ENCODE measurements at regions not wholly inside any gene's neighbourhood (a gene's known extent, or its start where the extent isn't known, plus 50 kb on each side); places are given as distances from the start of the nearest gene placed in this dataset.

- Histone ChIP-seq H3K36me3 (ENCODE audit: insufficient read depth, low read length, poor library complexity, severe bottlenecking) (no peaks in the 10 kb centered on the region), H3K27me3 (replicated peaks; ENCODE audit: insufficient read depth, low read depth, low read length, poor library complexity) (no peaks in the 10 kb centered on the region), H3K27ac (ENCODE audit: low read depth, low read length, poor library complexity, severe bottlenecking) (peak overlapping the region; percentile 93), H3K4me1 (ENCODE audit: insufficient read depth, low read length, poor library complexity, severe bottlenecking) (peaks cover 52% of the 10 kb centered on the region), H3K4me3 (ENCODE audit: low read depth, low read length, poor library complexity, severe bottlenecking) (no peak overlapping the region), H3K9me3 (ENCODE audit: low read depth, low read length, poor library complexity, severe bottlenecking) (no peaks in the 10 kb centered on the region)
- no TSS peak for BruUV-seq (replicated peaks)
- no peak for DNase-seq (ENCODE audit: low spot score)
- ChIA-PET CTCF (no interaction called here), POLR2A (ENCODE audit: low non-redundant PET) (no interaction called here)
- TF ChIP-seq EZH2 (IDR thresholded peaks at IDR 0.05; ENCODE audit: borderline replicate concordance, low read depth, low read length, poor library complexity, severe bottlenecking), result no peak
- TF ChIP-seq CTCF (conservative IDR thresholded peaks at IDR 0.05; ENCODE audit: low read depth, low read length), result 0 out of 2 replicates have a peak, but pooled peaks have one; percentile 17
- intact Hi-C loops (cut with micrococcal nuclease; ENCODE audit: unreplicated experiment), result loop anchor here (5.0 kb wide), 1 partner anchor 284 kb away; no protein-coding TSS in a partner anchor
Observed at GRCh38 chr5:38726279-38726678, 119.5 kb upstream of the OSMR start.

- H3K27ac ChIP-seq (ENCODE audit: low read depth, low read length, poor library complexity, severe bottlenecking), result no peak overlapping the region
- no peak for TF ChIP-seq CTCF (conservative IDR thresholded peaks at IDR 0.05; ENCODE audit: low read depth, low read length)
- no peak for TF ChIP-seq EZH2 (IDR thresholded peaks at IDR 0.05; ENCODE audit: borderline replicate concordance, low read depth, low read length, poor library complexity, severe bottlenecking)
- intact Hi-C loops (cut with micrococcal nuclease; ENCODE audit: unreplicated experiment), result loop anchor here (5.0 kb wide), 1 partner anchor 286 kb away; no protein-coding TSS in a partner anchor
- ChIA-PET CTCF (no interaction called here), POLR2A (ENCODE audit: low non-redundant PET) (no interaction called here)
- H3K9me3 ChIP-seq (ENCODE audit: low read depth, low read length, poor library complexity, severe bottlenecking), result no peaks in the 10 kb centered on the region
- DNase-seq (ENCODE audit: low spot score), result no peak
- BruUV-seq (replicated peaks), result no TSS peak
- H3K4me3 ChIP-seq (ENCODE audit: low read depth, low read length, poor library complexity, severe bottlenecking), result no peak overlapping the region
- peaks cover 38% of the 10 kb centered on the region for H3K4me1 ChIP-seq (ENCODE audit: insufficient read depth, low read length, poor library complexity, severe bottlenecking)
- no peaks in the 10 kb centered on the region for H3K36me3 ChIP-seq (ENCODE audit: insufficient read depth, low read length, poor library complexity, severe bottlenecking)
- H3K27me3 ChIP-seq (replicated peaks; ENCODE audit: insufficient read depth, low read depth, low read length, poor library complexity), result no peaks in the 10 kb centered on the region
Observed at GRCh38 chr5:38728029-38728428, 117.8 kb upstream of the OSMR start.

- no peak overlapping the region for H3K27ac ChIP-seq (ENCODE audit: low read depth, low read length, poor library complexity, severe bottlenecking)
- POLR2A ChIA-PET (ENCODE audit: low non-redundant PET), result no interaction called here
Observed at GRCh38 chr5:38731461-38731860, 114.4 kb upstream of the OSMR start.

More at GRCh38 chr5:38731461-38731860, 114.4 kb upstream of the OSMR start:
- Histone ChIP-seq H3K36me3 (ENCODE audit: insufficient read depth, low read length, poor library complexity, severe bottlenecking) (no peaks in the 10 kb centered on the region), H3K4me1 (ENCODE audit: insufficient read depth, low read length, poor library complexity, severe bottlenecking) (peaks cover 4% of the 10 kb centered on the region), H3K9me3 (ENCODE audit: low read depth, low read length, poor library complexity, severe bottlenecking) (no peaks in the 10 kb centered on the region), H3K4me3 (ENCODE audit: low read depth, low read length, poor library complexity, severe bottlenecking) (no peak overlapping the region), H3K27me3 (replicated peaks; ENCODE audit: insufficient read depth, low read depth, low read length, poor library complexity) (no peaks in the 10 kb centered on the region)
- TF ChIP-seq CTCF (conservative IDR thresholded peaks at IDR 0.05; ENCODE audit: low read depth, low read length) (no peak), EZH2 (IDR thresholded peaks at IDR 0.05; ENCODE audit: borderline replicate concordance, low read depth, low read length, poor library complexity, severe bottlenecking) (no peak)
- intact Hi-C loops (cut with micrococcal nuclease; ENCODE audit: unreplicated experiment), result no loop called here
- no TSS peak for BruUV-seq (replicated peaks)
- CTCF ChIA-PET, result no interaction called here
- DNase-seq (ENCODE audit: low spot score), result no peak

Measured in A673 (cell line).